HT1080 (cell line): ENCODE measurements at regions not wholly inside any gene's neighbourhood (a gene's known extent, or its start where the extent isn't known, plus 50 kb on each side); places are given as distances from the start of the nearest gene placed in this dataset.
A peak's percentile ranks its signal among the peaks of the same experiment; 100 is the strongest.

Experiments
- DNase-seq: peaks from one replicate; pipeline ENCODE4 v3.0.0-alpha.2; 2015; ENCODE audit warnings: low read depth

DNA sequence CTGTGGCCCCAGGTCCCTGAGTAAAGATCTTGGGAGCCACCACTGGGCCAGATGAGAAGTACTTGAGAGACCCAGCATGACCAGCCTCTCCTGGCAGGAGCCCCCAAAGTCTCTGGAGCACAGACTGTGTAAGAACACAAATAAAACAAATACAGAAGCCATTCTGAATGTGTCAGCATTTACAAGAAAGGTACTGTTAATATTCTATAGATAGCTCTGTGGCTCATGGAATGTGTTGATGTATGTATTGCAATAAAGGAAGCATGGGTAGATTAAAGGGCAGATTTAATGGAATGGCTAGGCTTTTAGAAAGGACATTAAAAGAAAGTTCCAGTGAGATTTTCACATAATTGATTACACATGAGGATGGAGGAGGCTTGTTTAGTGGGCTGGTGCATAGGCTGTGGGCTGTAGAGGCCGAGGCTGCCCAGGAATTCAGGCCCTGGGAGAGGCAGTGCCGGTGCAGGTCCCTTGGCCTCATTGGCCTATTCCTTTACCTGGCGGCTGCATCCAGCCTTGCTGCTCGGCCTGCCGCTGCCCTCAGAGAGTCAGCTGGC is 127.7 kb upstream of the DLX2 start:
- no peak for DNase-seq

DNA sequence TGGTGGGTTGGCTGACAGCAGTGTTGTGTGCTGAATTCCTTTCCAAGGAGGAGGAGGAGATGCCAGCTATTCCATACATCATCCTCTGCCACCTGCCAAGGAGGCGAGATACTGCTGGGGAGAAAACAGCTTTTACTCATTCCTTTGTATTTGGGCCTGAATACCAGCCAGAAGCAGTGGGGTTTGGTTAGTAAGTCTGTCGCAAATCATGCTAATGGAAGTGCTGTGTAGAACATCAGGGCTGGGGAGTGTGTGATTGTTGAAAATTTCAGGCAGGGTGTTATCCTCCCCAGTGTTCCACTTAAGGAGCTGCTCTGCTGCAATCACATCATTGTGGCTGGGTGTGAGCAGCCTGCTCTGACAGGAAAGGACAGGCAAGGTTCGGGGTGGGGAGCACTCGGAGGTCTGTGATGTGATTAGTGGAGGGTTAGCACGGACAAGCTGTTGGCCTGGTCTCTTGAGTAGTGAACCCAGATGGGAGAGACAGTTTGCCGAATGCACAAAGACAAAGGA is 128.2 kb upstream of the DLX2 start:
- DNase-seq = no peak

DNA sequence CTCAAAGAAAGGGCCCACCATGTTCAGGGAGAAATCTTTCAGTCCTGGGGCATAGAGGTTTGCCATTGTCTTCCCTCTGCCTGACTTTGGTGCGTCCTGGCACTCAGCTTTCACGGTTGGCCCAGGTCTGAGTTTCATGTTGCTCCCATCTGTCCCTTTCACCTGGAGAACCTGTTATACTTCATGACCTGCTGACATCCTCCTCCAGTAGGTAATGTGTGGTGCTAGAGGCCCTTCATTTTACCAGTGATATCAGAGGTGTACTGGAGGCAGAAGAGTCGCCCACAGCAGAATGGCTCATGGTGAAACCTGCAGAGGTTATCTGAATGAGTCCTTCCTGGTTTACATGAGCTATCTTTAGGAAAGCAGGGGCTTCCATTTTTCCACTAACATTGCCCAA is 128.8 kb upstream of the DLX2 start:
- DNase-seq = no peak

DNA sequence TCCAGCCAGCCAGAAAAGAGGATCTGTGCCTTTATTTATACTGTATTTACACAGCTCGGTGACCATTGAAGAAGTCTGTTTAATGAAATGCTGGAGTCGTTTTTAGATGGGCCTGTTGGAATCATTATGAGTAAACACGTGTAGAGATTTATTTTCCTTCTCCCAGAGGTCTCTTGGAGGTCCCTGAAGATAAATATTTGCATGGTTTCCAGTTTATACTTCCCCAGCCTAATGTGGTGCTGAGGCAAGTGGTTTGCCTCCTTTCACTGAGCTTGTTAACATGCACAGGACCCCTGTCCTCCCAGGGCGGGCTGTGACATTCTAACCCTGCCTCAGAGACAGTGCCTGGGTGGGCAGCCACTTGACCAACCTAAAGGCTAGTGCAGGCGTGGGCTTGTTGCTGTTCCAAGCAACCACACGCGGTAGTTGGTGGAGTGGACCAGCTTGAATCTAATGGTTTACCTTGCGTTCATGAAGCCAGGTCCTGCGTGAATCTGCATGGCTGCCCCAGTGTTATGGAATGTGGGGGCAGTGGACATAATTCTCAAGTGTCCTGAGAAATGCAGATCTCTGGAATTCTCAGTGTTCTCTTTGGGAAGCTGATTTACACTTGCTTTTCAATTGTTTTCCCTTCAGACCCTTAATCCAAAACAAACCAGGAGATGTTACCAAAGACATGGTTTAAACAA is 130.2 kb upstream of the DLX2 start:
- no peak for DNase-seq

DNA sequence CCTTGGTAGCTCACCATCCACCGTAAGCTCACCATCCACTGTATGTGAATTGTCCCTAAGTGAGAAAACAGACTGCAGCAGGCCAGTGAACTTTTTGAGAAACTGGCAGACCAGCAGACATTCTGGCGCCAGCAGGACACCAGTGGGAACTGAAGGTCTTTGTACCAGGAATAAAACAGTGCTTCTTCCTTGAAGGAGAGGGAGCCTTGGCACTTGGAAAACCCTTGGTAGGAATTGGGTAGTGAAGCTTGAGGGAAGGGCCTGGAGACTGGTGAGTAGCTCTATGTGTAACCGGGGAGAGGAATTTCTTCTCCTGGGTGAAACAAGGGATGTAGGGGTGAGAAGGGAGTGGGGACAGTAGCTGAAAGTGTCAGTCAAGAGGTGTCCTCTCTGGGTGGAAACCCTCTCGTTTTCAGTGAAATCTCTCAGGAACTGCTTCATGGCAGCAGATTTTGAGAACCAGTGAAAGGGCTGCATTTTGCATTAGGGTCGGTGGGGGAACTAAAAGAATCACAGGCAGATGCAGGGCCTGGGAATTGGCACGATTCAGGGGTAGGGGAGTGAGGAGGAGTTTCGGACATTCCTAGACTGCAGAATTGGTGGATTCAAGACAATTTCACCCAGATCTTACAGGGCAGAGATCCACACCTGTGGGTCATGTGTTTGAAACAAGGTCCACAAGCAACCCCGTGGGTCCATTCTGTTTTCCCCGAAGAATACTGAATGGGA is 131.5 kb upstream of the DLX2 start:
- no peak for DNase-seq

DNA sequence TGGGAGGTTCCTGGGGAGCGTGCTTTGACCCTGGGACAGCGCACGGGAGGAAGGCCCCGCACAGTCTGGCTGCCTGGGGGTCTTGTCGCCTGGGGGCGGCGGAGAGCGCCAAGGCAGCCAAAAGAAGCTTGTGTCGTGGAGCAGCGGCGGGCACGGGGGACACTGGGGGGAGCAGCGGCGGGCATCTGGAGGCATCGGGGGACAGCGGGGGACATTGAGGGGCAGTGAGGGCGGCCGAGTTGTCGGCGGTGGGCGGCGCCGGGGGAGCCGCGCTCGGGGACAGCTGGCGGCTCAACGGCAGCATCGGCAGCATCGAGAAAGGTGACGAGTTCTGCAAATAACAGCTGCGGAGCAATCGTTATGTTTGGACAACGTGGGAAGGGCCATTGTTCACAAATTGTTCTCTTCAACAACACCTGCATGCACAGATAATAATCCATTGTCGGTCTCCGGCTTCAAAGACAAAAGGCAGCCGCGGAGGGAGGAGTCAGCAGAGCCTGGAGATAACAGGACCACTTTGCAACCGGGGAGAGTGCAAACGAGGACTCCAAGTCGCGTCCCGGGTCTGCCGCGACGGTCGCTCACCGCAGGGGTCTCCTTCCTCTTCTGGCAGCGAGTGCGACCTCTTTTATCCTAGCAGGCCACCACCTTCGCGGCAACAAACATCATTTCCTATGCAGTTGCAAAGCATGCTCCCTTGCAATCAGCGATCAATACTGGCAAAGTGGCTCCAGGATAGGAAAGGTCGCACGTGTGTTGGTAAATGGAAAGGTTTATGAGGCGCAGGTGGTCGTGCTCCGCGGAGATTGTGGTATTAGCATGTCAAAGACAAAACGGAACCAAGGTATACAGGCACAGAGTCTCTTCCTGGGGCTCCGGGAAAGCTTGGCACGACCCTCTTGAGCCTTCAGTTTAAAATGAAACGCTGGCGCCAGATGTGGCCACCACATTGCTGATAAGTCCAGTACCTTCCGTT is 132.3 kb upstream of the DLX2 start:
- no peak for DNase-seq

DNA sequence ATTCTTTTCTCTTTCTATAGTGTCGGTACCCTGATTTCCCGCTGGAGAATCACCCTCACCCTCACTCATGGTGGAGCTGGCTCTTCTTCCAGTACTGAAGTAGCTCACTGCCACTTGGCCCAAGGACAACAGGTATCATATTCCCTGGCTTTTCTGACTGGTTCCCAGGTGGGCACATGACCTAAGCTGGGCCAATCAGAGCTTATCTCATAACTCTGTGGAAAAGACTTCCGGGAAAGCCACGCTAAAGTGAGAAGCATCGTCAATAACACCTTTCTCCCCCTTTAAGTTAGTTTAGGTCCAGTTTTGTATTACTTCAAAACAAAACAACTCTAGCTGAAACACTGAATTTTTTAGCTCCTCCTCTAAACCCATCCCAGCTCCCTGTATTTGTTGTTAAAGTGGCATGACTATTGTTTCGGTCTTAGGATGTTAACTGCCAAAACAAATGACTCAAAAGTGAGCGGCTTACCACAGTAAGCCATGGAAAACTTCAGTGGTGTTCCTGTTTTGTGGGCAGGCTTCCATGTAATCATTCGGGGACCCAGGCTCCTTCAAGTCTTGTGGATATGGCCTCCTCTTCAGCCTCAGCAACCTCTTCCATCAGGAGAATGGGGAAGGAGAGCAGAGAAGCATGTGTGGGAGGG is 137.4 kb upstream of the DLX2 start:
- peak; percentile 41 for DNase-seq

DNA sequence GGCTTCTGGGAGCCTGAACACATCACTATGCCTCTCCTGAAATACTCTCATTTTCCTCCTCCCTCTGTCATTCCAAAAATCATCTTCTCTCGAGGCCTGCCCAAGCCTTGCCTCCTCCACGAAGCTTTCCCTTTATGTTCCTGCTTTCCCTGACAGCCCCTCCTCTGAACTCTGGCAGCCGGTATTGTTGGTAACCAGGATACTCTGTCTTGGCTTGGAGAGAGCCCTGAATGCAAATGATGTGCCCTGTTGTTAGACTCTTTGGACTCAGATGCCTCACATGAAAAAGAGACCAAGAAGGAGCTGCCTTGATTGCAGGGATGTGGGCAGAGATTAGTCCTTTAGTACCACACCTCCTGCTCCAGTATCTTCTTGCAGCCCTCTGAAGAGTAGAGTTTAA is 138.5 kb upstream of the DLX2 start:
- DNase-seq = no peak

DNA sequence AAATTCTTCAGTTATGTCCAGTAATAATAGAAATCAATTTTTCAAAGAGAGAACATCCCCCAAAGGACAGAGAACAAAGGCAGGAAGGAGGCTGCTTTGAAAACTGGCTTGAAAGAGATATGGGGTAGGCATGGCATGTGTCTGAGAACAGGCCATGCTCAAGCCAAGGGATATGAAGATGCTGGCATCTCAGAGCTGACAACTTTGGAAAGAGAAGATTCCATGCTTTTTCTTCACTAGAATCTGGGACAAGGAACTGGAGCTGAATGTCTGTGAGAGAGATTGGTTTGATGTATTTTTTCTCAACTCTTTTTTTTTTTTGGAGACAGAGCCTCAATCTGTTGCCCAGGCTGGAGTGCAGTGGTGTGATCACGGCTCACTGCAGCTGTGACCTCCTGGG is 139.8 kb upstream of the DLX2 start:
- no peak for DNase-seq

DNA sequence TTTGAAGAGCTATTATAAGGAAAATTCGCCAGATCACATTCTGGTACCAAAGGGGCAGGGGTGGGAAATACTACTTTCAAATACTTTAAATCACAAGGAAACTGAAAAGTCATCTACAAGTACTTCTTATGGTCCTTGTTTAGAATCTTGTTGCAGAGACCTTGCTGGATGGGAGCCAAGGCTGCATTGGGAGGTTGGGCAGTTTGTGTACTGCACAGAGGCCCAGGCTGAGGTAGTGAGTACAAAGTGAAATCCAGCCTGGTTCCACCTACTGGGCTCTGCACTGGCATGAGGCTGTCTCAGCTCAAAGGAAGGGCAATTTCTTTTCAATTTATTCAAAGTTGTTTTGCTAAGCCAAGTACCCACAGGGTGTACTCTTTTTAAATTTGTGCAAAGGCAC is 140.3 kb upstream of the DLX2 start:
- DNase-seq = no peak

DNA sequence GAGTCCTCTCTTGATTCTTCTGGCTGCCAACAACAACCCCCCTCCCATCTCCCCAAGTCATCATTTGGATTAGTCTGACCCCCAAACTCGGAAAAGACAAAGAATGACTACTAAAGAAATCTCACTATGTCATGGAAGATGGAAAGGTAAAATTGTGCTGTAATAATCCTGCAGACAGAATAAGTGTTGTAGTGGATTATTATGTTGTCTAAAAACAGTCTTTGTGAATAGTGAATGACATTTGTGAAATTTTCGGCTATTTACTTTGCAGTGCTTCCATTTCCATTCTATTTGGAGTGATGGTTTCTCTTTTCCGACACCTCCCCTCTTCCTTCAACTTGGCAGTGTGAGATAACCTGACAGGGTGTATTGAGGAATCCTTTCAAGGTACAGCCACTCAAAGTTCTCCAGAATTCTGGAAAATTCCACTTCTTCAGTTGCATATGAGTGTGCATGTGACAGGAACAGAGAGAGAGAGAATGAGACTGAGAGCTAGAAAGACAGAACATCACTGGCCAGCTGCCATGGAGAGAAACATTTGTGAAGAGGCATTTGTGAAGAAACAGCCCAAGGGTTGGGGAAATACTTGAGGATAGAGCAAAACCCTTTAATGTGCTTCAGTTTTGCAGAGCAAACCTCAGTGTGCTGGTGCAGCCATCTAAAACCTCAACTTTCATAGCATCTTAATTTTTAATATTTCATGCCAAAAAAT is 141.9 kb upstream of the DLX2 start:
- no peak for DNase-seq

DNA sequence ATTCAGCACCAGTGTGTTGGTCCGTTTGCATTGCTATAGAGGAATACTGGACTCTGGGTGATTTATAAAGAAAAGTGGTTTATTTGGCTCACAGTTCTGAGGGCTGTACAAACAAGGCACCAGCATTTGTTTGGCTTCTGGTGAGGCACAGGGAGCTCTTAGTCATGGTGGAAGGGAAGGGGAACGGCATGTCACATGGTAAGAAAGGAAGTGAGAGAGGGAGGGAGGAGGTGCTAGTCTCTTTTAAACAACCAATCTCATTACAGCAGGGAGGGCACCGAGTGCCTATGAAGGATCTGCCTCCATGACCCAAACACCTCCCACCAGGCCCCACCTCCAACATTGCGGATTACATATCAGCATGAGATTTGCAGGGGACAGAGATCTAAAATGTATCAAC is 143.9 kb upstream of the DLX2 start:
- peak; percentile 97 for DNase-seq

DNA sequence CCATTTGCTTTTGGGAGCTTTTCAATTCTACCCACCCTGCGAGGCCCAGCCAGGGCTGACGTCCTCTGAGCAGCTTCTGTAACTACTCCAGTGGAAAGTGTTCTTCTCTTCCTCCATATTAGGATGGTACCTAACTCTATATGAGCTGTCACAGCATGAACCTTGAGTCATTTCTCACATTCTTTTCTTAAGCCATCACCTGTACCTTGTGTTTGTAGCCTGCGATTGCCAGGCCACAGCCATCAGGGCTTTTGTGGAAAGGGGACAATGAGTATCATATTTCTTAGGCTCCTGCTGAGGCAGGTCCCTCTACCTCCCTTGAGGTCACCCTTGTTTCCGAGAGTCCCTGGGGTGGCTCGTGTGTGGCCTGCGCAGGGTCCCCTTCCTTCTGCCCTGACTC is 144.5 kb upstream of the DLX2 start:
- DNase-seq = no peak

DNA sequence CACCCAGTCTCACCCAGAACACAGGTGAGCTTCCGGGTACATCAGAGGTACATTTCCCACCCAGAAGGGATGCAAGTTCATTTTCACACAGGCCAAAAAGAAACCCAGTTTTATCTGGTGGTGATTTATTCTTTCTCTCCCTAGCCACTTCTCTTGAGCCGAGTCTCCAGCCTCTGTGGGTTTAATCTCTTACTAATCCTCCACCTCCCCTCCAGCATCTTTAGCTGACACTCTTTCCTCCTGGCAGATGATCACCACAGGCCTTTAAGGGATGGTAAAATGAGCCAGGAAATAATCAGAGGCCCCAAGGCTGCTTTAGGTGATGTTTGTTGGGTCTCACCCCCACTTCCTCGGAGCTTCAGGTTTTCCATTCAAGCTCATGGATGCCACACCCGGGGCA is 145.7 kb upstream of the DLX2 start:
- no peak for DNase-seq

DNA sequence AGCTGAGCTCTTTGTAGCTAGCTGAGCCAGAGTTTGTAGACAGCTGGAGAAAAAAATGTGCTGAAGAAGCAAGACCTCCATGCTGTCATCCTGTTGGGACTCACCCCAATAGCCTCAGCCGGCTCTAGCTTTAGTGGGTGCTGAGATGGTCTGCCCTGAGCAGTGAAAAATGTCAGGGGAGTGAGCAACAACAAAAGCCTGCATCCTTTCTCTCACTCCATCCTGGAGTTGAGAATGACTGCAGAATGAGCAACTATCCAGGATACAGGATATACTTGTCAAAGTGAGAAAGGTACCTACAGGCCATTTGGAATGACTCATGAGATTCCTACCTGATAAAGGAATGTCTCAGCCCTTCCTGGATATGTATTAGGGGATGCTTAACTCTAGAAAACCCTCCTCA is 146.1 kb upstream of the DLX2 start:
- DNase-seq = peak; percentile 93

DNA sequence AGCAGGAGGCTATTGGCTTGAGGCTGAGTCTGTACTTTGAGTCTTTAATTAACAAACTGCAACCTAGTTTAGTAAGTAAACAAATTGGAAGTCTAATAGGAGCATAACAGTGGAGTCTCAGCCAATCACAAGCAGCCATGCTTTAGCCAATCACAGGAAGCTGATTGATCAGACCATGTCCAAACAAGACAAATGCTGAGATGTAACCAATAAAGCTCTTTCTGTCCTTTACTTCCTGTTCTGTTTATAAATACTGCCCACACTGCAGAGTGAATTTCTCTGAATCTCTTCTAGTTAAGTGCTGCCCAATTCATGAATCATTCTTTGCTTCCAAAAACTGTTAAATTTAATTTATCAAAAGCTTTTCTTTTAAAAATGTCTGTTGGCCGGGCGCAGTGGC is 146.6 kb upstream of the DLX2 start:
- DNase-seq = peak; percentile 80

DNA sequence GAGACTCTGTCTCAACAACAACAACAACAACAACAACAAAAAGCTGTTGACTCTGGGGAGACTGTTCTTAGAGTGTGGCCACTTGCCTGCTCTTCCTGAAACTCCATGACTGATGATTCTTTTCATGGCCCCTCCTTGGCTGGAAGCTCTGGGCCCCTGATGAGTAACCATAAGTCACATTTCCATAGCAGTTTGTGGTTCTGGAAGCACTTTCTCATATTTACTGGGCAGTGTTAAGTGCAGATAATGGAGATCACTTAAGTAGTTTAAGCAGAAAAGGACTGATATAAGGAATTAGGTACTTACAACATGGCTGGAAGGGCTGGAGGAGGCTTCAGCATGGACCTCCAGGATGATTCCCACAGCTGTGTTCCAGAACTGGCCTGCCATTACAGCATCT is 147.3 kb upstream of the DLX2 start:
- peak; percentile 91 for DNase-seq

DNA sequence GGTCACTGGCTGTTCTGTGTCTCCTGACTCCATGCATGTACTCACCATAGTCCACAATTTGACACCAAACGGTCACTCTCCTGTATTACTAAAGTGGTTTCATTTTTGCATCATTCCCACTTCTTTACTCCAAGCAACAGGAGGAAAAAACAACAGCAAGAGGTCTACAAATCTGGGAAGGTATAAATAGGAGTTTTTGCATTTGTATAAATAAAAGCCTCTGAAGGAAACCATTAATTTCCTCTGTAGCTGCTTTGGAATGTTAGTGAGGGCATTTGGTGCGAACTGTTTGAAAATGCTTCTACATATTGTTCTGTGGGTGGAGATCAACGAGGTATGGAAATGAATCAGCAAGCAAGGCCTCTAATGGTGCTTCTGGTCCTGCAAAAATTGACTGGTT is 148.5 kb upstream of the DLX2 start:
- DNase-seq = no peak

DNA sequence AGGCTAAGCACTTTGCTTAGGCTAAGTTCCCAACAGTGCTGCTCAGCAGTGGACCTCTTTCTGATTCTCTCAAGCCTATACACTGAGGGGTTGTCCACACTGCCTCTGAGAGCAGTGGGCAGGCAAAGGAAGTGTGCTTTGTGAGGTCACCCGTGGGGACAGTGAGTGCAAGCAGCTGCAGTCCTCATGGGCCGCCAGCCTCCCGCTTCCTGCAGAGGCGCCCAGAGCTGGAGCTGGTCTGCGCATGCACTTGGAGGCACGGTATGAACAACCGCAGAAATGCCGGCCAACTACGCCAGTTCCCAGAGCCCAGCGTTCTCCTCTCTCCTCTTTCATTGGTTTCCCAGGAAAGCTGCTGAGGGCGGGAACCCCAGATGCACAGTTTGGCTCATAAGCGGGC is 149.5 kb upstream of the DLX2 start:
- peak; percentile 88 for DNase-seq
